ENCODE measurements at regions not wholly inside any gene's neighbourhood (a gene's known extent, or its start where the extent isn't known, plus 50 kb on each side); places are given as distances from the start of the nearest gene placed in this dataset.

- H3K36me3 ChIP-seq (ENCODE audit: control insufficient read depth, insufficient read depth, low read length), result no peaks in the 10 kb centered on the region
- no peaks in the 10 kb centered on the region for H3K9me3 ChIP-seq (ENCODE audit: control insufficient read depth, insufficient read depth, low read depth, low read length)
- DNase-seq (ENCODE audit: low read depth in 2 of 2), result no peak
- no peak overlapping the region for H2AFZ ChIP-seq (ENCODE audit: low read length)
- H3K4me3 ChIP-seq (replicated peaks in 1 of 4; ENCODE audit: control extremely low read depth in 1 of 4, insufficient read depth in 1 of 4, low read depth in 3 of 4, low read length in 4 of 4), result no peak overlapping the region
- TF ChIP-seq, protein P1, sequence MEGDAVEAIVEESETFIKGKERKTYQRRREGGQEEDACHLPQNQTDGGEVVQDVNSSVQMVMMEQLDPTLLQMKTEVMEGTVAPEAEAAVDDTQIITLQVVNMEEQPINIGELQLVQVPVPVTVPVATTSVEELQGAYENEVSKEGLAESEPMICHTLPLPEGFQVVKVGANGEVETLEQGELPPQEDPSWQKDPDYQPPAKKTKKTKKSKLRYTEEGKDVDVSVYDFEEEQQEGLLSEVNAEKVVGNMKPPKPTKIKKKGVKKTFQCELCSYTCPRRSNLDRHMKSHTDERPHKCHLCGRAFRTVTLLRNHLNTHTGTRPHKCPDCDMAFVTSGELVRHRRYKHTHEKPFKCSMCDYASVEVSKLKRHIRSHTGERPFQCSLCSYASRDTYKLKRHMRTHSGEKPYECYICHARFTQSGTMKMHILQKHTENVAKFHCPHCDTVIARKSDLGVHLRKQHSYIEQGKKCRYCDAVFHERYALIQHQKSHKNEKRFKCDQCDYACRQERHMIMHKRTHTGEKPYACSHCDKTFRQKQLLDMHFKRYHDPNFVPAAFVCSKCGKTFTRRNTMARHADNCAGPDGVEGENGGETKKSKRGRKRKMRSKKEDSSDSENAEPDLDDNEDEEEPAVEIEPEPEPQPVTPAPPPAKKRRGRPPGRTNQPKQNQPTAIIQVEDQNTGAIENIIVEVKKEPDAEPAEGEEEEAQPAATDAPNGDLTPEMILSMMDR (conservative IDR thresholded peaks at IDR 0.05 in 1 of 2, IDR thresholded peaks at IDR 0.05 in 1 of 2; ENCODE audit: low read depth in 1 of 2, low read length in 2 of 2), result no peak
- TF ChIP-seq EZH2 (IDR thresholded peaks at IDR 0.05; ENCODE audit: low read length, missing control alignments), result no peak
- H3K27ac ChIP-seq (ENCODE audit: insufficient read depth, low read length), result no peak overlapping the region
- H3K27me3 ChIP-seq (ENCODE audit: control insufficient read depth, insufficient read depth, low read length), result no peaks in the 10 kb centered on the region
- peaks cover 4% of the 10 kb centered on the region for H3K4me1 ChIP-seq (ENCODE audit: control insufficient read depth, extremely low read depth, insufficient read depth, low read length)
- H3K4me2 ChIP-seq (ENCODE audit: extremely low read depth, insufficient read depth, low read length), result no peak overlapping the region
- H3K9ac ChIP-seq (ENCODE audit: insufficient read depth, low read length), result no peak overlapping the region
- H4K20me1 ChIP-seq (ENCODE audit: control insufficient read depth, extremely low read depth, insufficient read depth, low read length), result no peaks in the 10 kb centered on the region
- no peaks in the 10 kb centered on the region for H3K79me2 ChIP-seq (ENCODE audit: control insufficient read depth, insufficient read depth, low read length)
These were observed 479.7 kb upstream of the NR2F2 start for GRCh38 chr15:95850837-95851236.

- no peaks in the 10 kb centered on the region for H3K9me3 ChIP-seq (ENCODE audit: control insufficient read depth, insufficient read depth, low read depth, low read length)
- H2AFZ ChIP-seq (ENCODE audit: low read length), result no peak overlapping the region
- H3K9ac ChIP-seq (ENCODE audit: insufficient read depth, low read length), result no peak overlapping the region
- no peaks in the 10 kb centered on the region for H3K79me2 ChIP-seq (ENCODE audit: control insufficient read depth, insufficient read depth, low read length)
- no peaks in the 10 kb centered on the region for H4K20me1 ChIP-seq (ENCODE audit: control insufficient read depth, extremely low read depth, insufficient read depth, low read length)
- DNase-seq (ENCODE audit: low read depth in 2 of 2), result peak in 1 of 2 donors; percentile 80
- H3K27me3 ChIP-seq (ENCODE audit: control insufficient read depth, insufficient read depth, low read length), result no peaks in the 10 kb centered on the region
- no peak overlapping the region for H3K4me3 ChIP-seq (replicated peaks in 1 of 4; ENCODE audit: control extremely low read depth in 1 of 4, insufficient read depth in 1 of 4, low read depth in 3 of 4, low read length in 4 of 4)
- H3K4me1 ChIP-seq (ENCODE audit: control insufficient read depth, extremely low read depth, insufficient read depth, low read length), result peaks cover 3% of the 10 kb centered on the region
- H3K4me2 ChIP-seq (ENCODE audit: extremely low read depth, insufficient read depth, low read length), result no peak overlapping the region
- no peak for TF ChIP-seq EZH2 (IDR thresholded peaks at IDR 0.05; ENCODE audit: low read length, missing control alignments)
- TF ChIP-seq, protein P1 (conservative IDR thresholded peaks at IDR 0.05 in 1 of 2, IDR thresholded peaks at IDR 0.05 in 1 of 2; ENCODE audit: low read depth in 1 of 2, low read length in 2 of 2), result no peak
- no peak overlapping the region for H3K27ac ChIP-seq (ENCODE audit: insufficient read depth, low read length)
- no peaks in the 10 kb centered on the region for H3K36me3 ChIP-seq (ENCODE audit: control insufficient read depth, insufficient read depth, low read length)
These were observed 477.1 kb upstream of the NR2F2 start for GRCh38 chr15:95853350-95853749.

DNA sequence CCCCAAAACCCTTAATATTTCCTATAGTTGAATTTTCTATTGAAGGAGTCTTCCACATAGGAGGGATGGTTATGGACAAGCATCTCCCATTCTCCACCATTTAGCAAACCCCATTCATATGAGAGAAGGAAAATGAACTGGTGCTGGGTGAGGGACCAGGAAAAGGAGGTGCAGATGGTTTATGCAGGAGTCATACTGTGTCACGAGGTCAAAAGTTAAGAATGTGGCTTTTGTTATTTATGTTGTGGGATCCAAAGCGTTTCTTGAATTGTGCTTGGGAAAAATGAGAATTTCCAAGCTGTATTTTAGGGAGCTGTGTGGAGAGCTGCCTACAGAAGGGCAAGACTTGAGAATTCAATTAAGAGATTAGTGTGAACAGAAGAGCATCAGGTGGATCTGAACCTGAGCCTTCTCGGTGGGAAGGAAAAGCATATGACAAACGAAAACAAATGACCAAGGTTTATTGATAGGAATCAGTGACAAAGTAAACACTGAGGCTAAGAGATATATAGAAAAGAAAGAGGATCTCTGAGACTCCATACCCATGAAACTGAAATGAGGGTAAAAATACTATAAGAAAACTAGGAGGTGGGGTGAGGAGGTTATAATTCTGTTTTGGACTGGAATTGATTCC is 473.3 kb upstream of the NR2F2 start:
- Histone ChIP-seq H2AFZ (ENCODE audit: low read length) (no peak overlapping the region), H3K4me3 (replicated peaks in 1 of 4; ENCODE audit: control extremely low read depth in 1 of 4, insufficient read depth in 1 of 4, low read depth in 3 of 4, low read length in 4 of 4) (no peak overlapping the region), H3K4me2 (ENCODE audit: extremely low read depth, insufficient read depth, low read length) (peak overlapping the region; percentile 30), H3K9me3 (ENCODE audit: control insufficient read depth, insufficient read depth, low read depth, low read length) (no peaks in the 10 kb centered on the region), H3K27me3 (ENCODE audit: control insufficient read depth, insufficient read depth, low read length) (no peaks in the 10 kb centered on the region), H3K79me2 (ENCODE audit: control insufficient read depth, insufficient read depth, low read length) (no peaks in the 10 kb centered on the region), H3K36me3 (ENCODE audit: control insufficient read depth, insufficient read depth, low read length) (no peaks in the 10 kb centered on the region), H3K27ac (ENCODE audit: insufficient read depth, low read length) (no peak overlapping the region), H4K20me1 (ENCODE audit: control insufficient read depth, extremely low read depth, insufficient read depth, low read length) (no peaks in the 10 kb centered on the region), H3K4me1 (ENCODE audit: control insufficient read depth, extremely low read depth, insufficient read depth, low read length) (peaks cover 3% of the 10 kb centered on the region), H3K9ac (ENCODE audit: insufficient read depth, low read length) (no peak overlapping the region)
- no peak for TF ChIP-seq EZH2 (IDR thresholded peaks at IDR 0.05; ENCODE audit: low read length, missing control alignments)
- TF ChIP-seq, protein P1 (conservative IDR thresholded peaks at IDR 0.05 in 1 of 2, IDR thresholded peaks at IDR 0.05 in 1 of 2; ENCODE audit: low read depth in 1 of 2, low read length in 2 of 2), result no peak
- DNase-seq (ENCODE audit: low read depth in 2 of 2), result peak; percentile 75 to 91

Measured in fibroblast of lung (primary cell).